ENCODE measurements at regions not wholly inside any gene's neighbourhood (a gene's known extent, or its start where the extent isn't known, plus 50 kb on each side); places are given as distances from the start of the nearest gene placed in this dataset.

DNA sequence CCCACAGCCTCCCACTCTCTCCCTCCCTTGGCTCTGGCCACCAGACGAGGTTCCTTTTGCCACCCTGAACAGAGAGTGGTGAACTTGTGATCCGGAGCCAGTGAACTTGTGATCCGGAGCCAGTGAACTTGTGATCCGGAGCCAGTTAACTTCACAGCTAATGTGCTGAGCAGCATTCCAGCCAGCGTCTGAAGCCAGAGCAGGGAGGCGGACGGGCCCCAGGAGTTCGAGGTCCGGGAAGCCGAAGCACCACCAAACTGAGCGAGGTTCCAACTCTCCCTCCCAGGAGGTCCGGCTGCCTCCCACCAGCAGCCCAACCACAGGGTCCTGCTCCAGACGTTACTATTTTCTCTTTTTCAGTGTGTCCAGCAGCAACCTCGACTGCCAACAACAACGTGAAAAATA lies 85.8 kb downstream of the SYF2 start:
- POLR2A ChIA-PET, result no interaction called here
- no peak for ATAC-seq
- Histone ChIP-seq H3K4me1 (no peaks in the 10 kb centered on the region), H3K4me3 (no peak overlapping the region), H3K4me2 (no peak overlapping the region), H3K27ac (no peak overlapping the region), H3K9me3 (peaks cover 3% of the 10 kb centered on the region; the same call in 1 of the 3 replicates)
- DNase-seq (ENCODE audit: low read depth in 1 of 2, low spot score in 1 of 2), result no peak
- CTCF ChIA-PET, result interaction anchor here (1.3 kb wide), 1 partner anchor 58 kb away, joined by 3 read pairs; no protein-coding TSS in a partner anchor
- TF ChIP-seq NR3C1 (IDR thresholded peaks at IDR 0.05), result no peak
- no peak for TF ChIP-seq CHD4 (IDR thresholded peaks at IDR 0.05; ENCODE audit: borderline replicate concordance)
- TF ChIP-seq, protein P1, sequence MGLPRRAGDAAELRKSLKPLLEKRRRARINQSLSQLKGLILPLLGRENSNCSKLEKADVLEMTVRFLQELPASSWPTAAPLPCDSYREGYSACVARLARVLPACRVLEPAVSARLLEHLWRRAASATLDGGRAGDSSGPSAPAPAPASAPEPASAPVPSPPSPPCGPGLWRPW (IDR thresholded peaks at IDR 0.05), result no peak
- TF ChIP-seq KDM5A (IDR thresholded peaks at IDR 0.05), result no peak
- TF ChIP-seq JUNB (IDR thresholded peaks at IDR 0.05), result no peak
- TF ChIP-seq HOXB13 (CRISPR knock-in tag; IDR thresholded peaks at IDR 0.05; ENCODE audit: low read depth), result no peak
- no peak for TF ChIP-seq MYC (IDR thresholded peaks at IDR 0.05; ENCODE audit: borderline replicate concordance, low read length)
- TF ChIP-seq MAFK (IDR thresholded peaks at IDR 0.05; ENCODE audit: partially characterized antibody), result no peak
- TF ChIP-seq FOSB (CRISPR knock-in tag; IDR thresholded peaks at IDR 0.05), result no peak
- TF ChIP-seq CHD2 (IDR thresholded peaks at IDR 0.05; ENCODE audit: low read length, partially characterized antibody), result no peak
- no peak for TF ChIP-seq POLR2A (IDR thresholded peaks at IDR 0.05; ENCODE audit: low read length)
- no peak for TF ChIP-seq RNF2 (IDR thresholded peaks at IDR 0.05; ENCODE audit: borderline replicate concordance, low read depth)
- TF ChIP-seq HDAC2 (IDR thresholded peaks at IDR 0.05), result no peak
- TF ChIP-seq RFX5 (IDR thresholded peaks at IDR 0.05), result no peak
- no peak for TF ChIP-seq SREBF2 (IDR thresholded peaks at IDR 0.05)
- no peak for TF ChIP-seq PHF8 (IDR thresholded peaks at IDR 0.05; ENCODE audit: borderline replicate concordance, low read depth)
- TF ChIP-seq RCOR1 (IDR thresholded peaks at IDR 0.05; ENCODE audit: low read depth, low read length), result no peak
- no peak for FAIRE-seq
- 83% methylated on average over 11 of the region's 15 CpGs for WGBS (ENCODE audit: missing lambda C conversion rate)

DNA sequence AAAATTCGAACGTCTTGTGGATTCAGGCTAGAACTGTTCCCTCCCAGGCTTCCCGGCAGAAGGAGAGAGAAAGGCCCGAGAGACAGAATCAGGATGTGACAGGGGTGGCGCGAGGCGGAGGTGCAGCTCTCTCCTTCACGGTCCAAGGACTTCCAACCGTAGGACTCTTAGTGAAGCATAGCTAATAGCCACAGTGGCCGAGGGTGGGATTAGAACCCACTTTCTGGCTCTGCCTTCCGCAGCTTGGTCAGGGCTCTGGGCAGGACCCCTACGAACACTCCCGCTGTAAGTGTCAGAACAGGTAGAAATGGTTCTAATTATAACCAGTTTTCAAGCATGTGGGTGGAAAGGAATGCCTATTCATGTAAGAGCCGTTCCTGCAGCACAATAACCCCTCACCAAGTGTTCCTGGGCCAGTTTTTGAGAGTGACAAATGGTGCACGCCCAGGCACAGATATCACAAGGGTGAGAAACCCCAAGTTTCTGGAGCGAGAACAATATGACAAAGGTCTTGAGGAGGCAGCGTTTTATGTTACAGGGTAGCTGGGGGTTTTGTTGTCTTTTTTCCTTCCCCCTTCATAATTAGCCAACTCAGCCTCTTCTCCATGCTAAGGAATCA lies 86.4 kb downstream of the SYF2 start:
- Histone ChIP-seq H3K4me1 (no peaks in the 10 kb centered on the region), H3K4me2 (no peak overlapping the region), H3K27ac (no peak overlapping the region), H3K4me3 (no peak overlapping the region), H3K9me3 (peaks cover 1% of the 10 kb centered on the region; the same call in 1 of the 3 replicates)
- ChIA-PET CTCF (interaction anchor here (1.3 kb wide), 1 partner anchor 59 kb away, joined by 3 read pairs; no protein-coding TSS in a partner anchor), POLR2A (no interaction called here)
- TF ChIP-seq POLR2AphosphoS2 (conservative IDR thresholded peaks at IDR 0.05; ENCODE audit: low read length), result no peak
- WGBS (ENCODE audit: missing lambda C conversion rate), result 67% methylated on average over 17 of the region's 17 CpGs
- FAIRE-seq, result no peak
- no peak for DNase-seq (ENCODE audit: low read depth in 1 of 2, low spot score in 1 of 2)
- no peak for ATAC-seq

DNA sequence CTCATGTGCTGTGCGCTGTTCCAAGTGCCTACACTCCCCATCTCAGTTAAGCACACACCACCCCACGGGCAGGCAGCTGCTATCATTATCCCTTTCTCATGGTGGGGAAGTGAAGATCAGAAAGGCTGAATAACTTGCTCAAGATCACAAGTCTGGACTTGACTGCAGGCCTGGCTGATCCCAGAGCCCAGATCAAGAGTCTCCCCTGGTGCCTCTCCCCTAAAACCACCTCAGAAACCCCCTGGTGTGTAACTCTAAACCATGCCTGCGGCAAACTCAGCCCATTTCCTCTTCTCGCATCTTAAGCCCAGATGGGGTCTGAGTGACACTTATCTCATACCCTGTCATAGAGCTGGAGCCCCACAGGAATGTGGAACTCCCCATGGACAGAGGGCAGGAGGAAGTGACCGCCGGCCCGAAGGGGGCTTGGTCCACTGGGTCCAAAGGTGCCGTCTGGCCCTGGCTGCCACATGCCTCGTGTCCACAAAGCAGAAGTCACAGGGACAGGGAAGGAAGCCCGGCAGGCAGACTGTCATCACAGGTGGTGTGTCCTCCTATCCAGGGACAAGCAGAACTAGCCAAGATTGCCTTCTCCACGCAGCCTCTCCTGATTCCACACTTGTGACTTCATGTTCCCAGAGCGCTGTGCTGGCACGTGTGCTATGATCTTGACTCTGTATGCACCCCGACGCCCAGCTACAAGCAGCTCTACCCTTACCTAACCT lies 92.1 kb downstream of the SYF2 start:
- H3K27ac ChIP-seq, result no peak overlapping the region
- no peak for ATAC-seq

More for the DNA sequence above, 92.1 kb downstream of the SYF2 start:
- 75% methylated on average over 15 of the region's 15 CpGs for WGBS (ENCODE audit: missing lambda C conversion rate)
- no peak for DNase-seq (ENCODE audit: low read depth in 1 of 2, low spot score in 1 of 2)
- Histone ChIP-seq H3K4me1 (no peaks in the 10 kb centered on the region), H3K4me3 (no peak overlapping the region), H3K4me2 (no peak overlapping the region), H3K9me3 (no peaks in the 10 kb centered on the region)
- POLR2A ChIA-PET, result no interaction called here
- TF ChIP-seq FOXS1 (CRISPR knock-in tag; IDR thresholded peaks at IDR 0.05), result no peak
- TF ChIP-seq HOXB5 (CRISPR knock-in tag; IDR thresholded peaks at IDR 0.05), result no peak
- no peak for TF ChIP-seq POLR2A (IDR thresholded peaks at IDR 0.05; ENCODE audit: low read length)
- no peak for TF ChIP-seq RCOR1 (IDR thresholded peaks at IDR 0.05; ENCODE audit: low read depth, low read length)
- TF ChIP-seq KDM1A (IDR thresholded peaks at IDR 0.05; ENCODE audit: low read depth), result no peak
- no peak for TF ChIP-seq RFX5 (IDR thresholded peaks at IDR 0.05)
- no peak for TF ChIP-seq CHD4 (IDR thresholded peaks at IDR 0.05; ENCODE audit: borderline replicate concordance)
- TF ChIP-seq HEYL (CRISPR knock-in tag; IDR thresholded peaks at IDR 0.05), result no peak
- no peak for TF ChIP-seq ESRRA (IDR thresholded peaks at IDR 0.05; ENCODE audit: borderline replicate concordance, low read length)
- no peak for TF ChIP-seq CBX2 (IDR thresholded peaks at IDR 0.05; ENCODE audit: borderline replicate concordance, low read depth)
- TF ChIP-seq JUNB (IDR thresholded peaks at IDR 0.05), result no peak
- TF ChIP-seq MAZ (IDR thresholded peaks at IDR 0.05; ENCODE audit: borderline replicate concordance, low read depth, low read length), result no peak
- no peak for TF ChIP-seq RAD21 (conservative IDR thresholded peaks at IDR 0.05 in 1 of 2, IDR thresholded peaks at IDR 0.05 in 1 of 2)
- TF ChIP-seq, protein P2, sequence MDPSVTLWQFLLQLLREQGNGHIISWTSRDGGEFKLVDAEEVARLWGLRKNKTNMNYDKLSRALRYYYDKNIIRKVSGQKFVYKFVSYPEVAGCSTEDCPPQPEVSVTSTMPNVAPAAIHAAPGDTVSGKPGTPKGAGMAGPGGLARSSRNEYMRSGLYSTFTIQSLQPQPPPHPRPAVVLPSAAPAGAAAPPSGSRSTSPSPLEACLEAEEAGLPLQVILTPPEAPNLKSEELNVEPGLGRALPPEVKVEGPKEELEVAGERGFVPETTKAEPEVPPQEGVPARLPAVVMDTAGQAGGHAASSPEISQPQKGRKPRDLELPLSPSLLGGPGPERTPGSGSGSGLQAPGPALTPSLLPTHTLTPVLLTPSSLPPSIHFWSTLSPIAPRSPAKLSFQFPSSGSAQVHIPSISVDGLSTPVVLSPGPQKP (IDR thresholded peaks at IDR 0.05; ENCODE audit: low read depth, low read length), result no peak
- TF ChIP-seq HOXB13 (CRISPR knock-in tag; IDR thresholded peaks at IDR 0.05; ENCODE audit: low read depth), result no peak
- TF ChIP-seq, protein P3, sequence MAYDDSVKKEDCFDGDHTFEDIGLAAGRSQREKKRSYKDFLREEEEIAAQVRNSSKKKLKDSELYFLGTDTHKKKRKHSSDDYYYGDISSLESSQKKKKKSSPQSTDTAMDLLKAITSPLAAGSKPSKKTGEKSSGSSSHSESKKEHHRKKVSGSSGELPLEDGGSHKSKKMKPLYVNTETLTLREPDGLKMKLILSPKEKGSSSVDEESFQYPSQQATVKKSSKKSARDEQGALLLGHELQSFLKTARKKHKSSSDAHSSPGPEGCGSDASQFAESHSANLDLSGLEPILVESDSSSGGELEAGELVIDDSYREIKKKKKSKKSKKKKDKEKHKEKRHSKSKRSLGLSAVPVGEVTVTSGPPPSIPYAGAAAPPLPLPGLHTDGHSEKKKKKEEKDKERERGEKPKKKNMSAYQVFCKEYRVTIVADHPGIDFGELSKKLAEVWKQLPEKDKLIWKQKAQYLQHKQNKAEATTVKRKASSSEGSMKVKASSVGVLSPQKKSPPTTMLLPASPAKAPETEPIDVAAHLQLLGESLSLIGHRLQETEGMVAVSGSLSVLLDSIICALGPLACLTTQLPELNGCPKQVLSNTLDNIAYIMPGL (CRISPR knock-in tag; IDR thresholded peaks at IDR 0.05; ENCODE audit: borderline replicate concordance), result no peak
- TF ChIP-seq FOSL2 (IDR thresholded peaks at IDR 0.05), result no peak
- TF ChIP-seq FOSL2 (CRISPR knock-in tag; IDR thresholded peaks at IDR 0.05), result no peak
- TF ChIP-seq GATA3 (IDR thresholded peaks at IDR 0.05; ENCODE audit: borderline replicate concordance), result no peak
- CTCF ChIA-PET, result interaction anchor here (1.0 kb wide), 1 partner anchor 11 kb away, joined by 3 read pairs; no protein-coding TSS in a partner anchor
- no peak for FAIRE-seq

Measured in A549 (cell line).